OCI-LY3 (cell line): ENCODE measurements at regions not wholly inside any gene's neighbourhood (a gene's known extent, or its start where the extent isn't known, plus 50 kb on each side); places are given as distances from the start of the nearest gene placed in this dataset.

Experiments
- H2AFZ ChIP-seq: fragments of 200-600, 300-600 bp; shearing (Covaris generic); 2 replicates; pipeline ENCODE4 v1.6.0; 2014; ENCODE audit warnings: antibody characterized with exemption, low read depth, low read length
- H3K27ac ChIP-seq: fragments of 200-600, 300-600 bp; sonication (generic); 2 replicates; pipeline ENCODE4 v1.5.1; 2014; ENCODE audit warnings: mild to moderate bottlenecking, low read length, moderate library complexity, mixed read lengths
- H3K27me3 ChIP-seq: fragments of 200-600, 300-600 bp; sonication (generic); 2 replicates; pipeline ENCODE4 v1.6.1; 2014; ENCODE audit warnings: low read depth, low read length, mixed read lengths
- H3K36me3 ChIP-seq: fragments of 200-600, 300-600 bp; sonication (generic); replicated peaks from 2 replicates; pipeline ENCODE3; 2014; ENCODE audit warnings: low read depth, low read length, mixed read lengths
- H3K4me1 ChIP-seq: fragments of 300-600, 200-600 bp; sonication (generic); 2 replicates; pipeline ENCODE4 v1.6.1; 2014; ENCODE audit warnings: low read length, mixed read lengths
- H3K4me2 ChIP-seq: fragments of 200-600, 300-600 bp; sonication (generic); 2 replicates; pipeline ENCODE4 v1.6.1; 2014; ENCODE audit warnings: low read length, mixed read lengths
- H3K4me3 ChIP-seq: fragments of 300-600, 200-600 bp; sonication (generic); 2 replicates; pipeline ENCODE4 v1.5.1; 2014; ENCODE audit warnings: antibody characterized with exemption, mild to moderate bottlenecking, low read length, moderate library complexity
- H3K79me2 ChIP-seq: fragments of 300-600, 200-600 bp; shearing (Covaris generic); 2 replicates; pipeline ENCODE4 v1.6.1; 2014; ENCODE audit warnings: mild to moderate bottlenecking, low read length, mixed read lengths
- H3K9ac ChIP-seq: fragments of 300-600, 200-600 bp; shearing (Covaris generic); 2 replicates; pipeline ENCODE4 v1.6.0; 2014; ENCODE audit warnings: mild to moderate bottlenecking, low read length, moderate library complexity
- H3K9me3 ChIP-seq: fragments of 200-600, 300-600 bp; shearing (Covaris generic); 2 replicates; pipeline ENCODE4 v1.6.1; 2014; ENCODE audit warnings: low read length, mixed read lengths; ENCODE audit not compliant: insufficient read depth
- H4K20me1 ChIP-seq: fragments of 200-600, 300-600 bp; sonication (generic); 2 replicates; pipeline ENCODE4 v1.6.1; 2016; ENCODE audit warnings: low read length, mixed read lengths; ENCODE audit not compliant: insufficient read depth
- EZH2phosphoT487 ChIP-seq: fragments of 200-600 bp; shearing (Covaris generic); IDR thresholded peaks from 2 replicates; pipeline ENCODE4 v1.6.1; 2018; ENCODE audit warnings: antibody characterized with exemption, mixed run types, low read depth
- TF ChIP-seq, protein P1 (sequence below): fragments of 200-600, 300-600 bp; sonication (generic); IDR thresholded peaks from 2 replicates; pipeline ENCODE4 v1.5.1; 2014; ENCODE audit warnings: antibody characterized with exemption, low read length, low read depth

DNA sequence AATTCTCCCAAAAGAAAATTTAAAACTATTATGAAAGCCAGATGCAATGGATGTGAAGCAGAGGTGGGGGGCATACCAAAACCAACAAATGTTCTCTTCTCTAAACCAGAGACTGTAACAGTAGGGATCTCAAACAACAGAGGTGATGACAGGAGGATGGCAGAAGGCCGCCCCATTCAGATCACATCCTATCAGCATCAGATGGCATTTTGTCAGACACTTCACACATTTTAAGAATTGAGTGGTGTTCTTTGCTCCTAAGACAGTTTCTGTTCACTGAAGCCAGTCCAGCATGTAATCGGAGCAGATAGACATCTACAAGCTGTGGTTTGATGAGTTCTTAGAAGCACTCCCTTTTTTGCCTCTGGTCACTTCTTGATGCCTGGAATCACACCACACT lies 59.6 kb upstream of the SRRM4 start:
- Histone ChIP-seq H3K4me3 (no peak overlapping the region), H3K4me1 (no peaks in the 10 kb centered on the region), H3K9ac (no peak overlapping the region), H3K27ac (no peak overlapping the region), H3K4me2 (no peak overlapping the region), H3K79me2 (no peaks in the 10 kb centered on the region), H4K20me1 (no peaks in the 10 kb centered on the region), H2AFZ (no peak overlapping the region), H3K9me3 (no peaks in the 10 kb centered on the region), H3K27me3 (no peaks in the 10 kb centered on the region), H3K36me3 (no peaks in the 10 kb centered on the region)
- TF ChIP-seq EZH2phosphoT487: no peak
- TF ChIP-seq, protein P1, sequence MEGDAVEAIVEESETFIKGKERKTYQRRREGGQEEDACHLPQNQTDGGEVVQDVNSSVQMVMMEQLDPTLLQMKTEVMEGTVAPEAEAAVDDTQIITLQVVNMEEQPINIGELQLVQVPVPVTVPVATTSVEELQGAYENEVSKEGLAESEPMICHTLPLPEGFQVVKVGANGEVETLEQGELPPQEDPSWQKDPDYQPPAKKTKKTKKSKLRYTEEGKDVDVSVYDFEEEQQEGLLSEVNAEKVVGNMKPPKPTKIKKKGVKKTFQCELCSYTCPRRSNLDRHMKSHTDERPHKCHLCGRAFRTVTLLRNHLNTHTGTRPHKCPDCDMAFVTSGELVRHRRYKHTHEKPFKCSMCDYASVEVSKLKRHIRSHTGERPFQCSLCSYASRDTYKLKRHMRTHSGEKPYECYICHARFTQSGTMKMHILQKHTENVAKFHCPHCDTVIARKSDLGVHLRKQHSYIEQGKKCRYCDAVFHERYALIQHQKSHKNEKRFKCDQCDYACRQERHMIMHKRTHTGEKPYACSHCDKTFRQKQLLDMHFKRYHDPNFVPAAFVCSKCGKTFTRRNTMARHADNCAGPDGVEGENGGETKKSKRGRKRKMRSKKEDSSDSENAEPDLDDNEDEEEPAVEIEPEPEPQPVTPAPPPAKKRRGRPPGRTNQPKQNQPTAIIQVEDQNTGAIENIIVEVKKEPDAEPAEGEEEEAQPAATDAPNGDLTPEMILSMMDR: no peak

DNA sequence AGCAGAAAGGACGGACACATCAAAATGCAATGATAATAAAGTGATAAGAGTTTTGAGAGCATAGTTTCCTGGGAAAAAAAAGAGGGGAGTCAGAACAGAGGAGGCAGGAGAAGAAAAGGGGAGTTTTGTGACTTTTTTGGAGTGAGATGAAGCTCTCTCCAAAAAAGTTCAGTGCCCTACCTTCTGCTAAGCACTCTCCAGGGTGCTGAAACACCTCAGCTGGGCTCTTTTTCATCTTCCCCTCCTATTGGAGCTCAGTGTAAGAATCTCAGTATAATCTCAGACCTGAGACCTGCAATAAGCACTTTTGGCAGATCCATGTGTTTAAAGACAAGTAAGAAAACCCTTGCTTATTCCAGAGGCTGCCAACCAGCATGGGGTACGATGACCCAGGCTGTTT lies 58.9 kb upstream of the SRRM4 start:
- no peaks in the 10 kb centered on the region for H3K27me3 ChIP-seq
- H3K9ac ChIP-seq: no peak overlapping the region
- no peak overlapping the region for H3K4me3 ChIP-seq
- H3K79me2 ChIP-seq: no peaks in the 10 kb centered on the region
- H3K27ac ChIP-seq: no peak overlapping the region
- H4K20me1 ChIP-seq: no peaks in the 10 kb centered on the region
- H3K36me3 ChIP-seq: no peaks in the 10 kb centered on the region
- H3K4me2 ChIP-seq: no peak overlapping the region
- no peaks in the 10 kb centered on the region for H3K9me3 ChIP-seq
- no peak overlapping the region for H2AFZ ChIP-seq
- TF ChIP-seq, protein P1: no peak
- no peak for TF ChIP-seq EZH2phosphoT487
- H3K4me1 ChIP-seq: no peaks in the 10 kb centered on the region

DNA sequence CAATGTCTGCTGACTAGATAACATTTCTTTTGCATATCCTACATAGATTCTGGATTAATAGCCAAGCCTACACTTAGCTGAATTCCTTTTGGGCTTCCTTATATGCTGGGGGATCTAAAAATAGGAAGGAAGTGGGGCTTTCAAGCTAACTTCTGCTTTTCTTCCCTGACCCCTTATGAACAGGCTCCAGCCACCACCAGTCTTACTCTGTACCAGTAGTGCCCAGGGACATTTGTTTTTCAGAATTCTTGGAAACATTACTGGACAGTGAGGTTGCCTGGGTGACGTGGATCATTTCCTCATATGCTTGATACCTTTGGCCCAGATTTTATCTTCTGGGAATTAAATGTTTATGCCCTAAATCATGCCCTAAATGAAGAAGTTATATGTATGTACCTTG lies 55.9 kb upstream of the SRRM4 start:
- Histone ChIP-seq H3K9ac (no peak overlapping the region), H4K20me1 (no peaks in the 10 kb centered on the region), H3K4me1 (no peaks in the 10 kb centered on the region), H3K27me3 (no peaks in the 10 kb centered on the region), H2AFZ (no peak overlapping the region), H3K4me3 (no peak overlapping the region), H3K9me3 (no peaks in the 10 kb centered on the region), H3K36me3 (no peaks in the 10 kb centered on the region), H3K79me2 (no peaks in the 10 kb centered on the region), H3K4me2 (no peak overlapping the region), H3K27ac (no peak overlapping the region)
- TF ChIP-seq, protein P1: no peak
- TF ChIP-seq EZH2phosphoT487: no peak

DNA sequence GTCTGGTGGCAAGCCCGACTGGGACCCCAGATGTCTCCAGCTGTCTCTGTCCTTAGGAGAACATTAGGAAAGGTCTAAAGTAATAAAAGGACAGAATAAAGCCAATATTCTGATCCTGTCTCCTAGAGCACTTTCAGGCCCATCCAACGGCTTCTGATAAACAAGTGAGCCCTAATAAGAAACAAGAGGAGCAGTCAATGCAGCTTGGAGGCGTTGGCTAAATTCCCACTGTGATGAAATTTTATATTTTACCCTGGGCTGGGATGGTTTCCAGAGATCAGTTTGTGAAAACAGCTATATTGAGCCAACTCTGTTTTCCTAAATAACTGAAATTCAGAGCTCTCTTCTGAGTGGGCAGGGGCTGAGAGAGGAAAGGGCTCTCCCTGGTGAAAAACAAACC lies 55.5 kb upstream of the SRRM4 start:
- no peaks in the 10 kb centered on the region for H3K4me1 ChIP-seq
- no peaks in the 10 kb centered on the region for H3K79me2 ChIP-seq
- H3K27me3 ChIP-seq: no peaks in the 10 kb centered on the region
- no peak overlapping the region for H3K4me3 ChIP-seq
- no peaks in the 10 kb centered on the region for H3K36me3 ChIP-seq
- no peak overlapping the region for H2AFZ ChIP-seq
- H3K27ac ChIP-seq: no peak overlapping the region
- no peak overlapping the region for H3K9ac ChIP-seq
- TF ChIP-seq EZH2phosphoT487: no peak
- TF ChIP-seq, protein P1: no peak
- no peaks in the 10 kb centered on the region for H4K20me1 ChIP-seq
- H3K4me2 ChIP-seq: no peak overlapping the region
- no peaks in the 10 kb centered on the region for H3K9me3 ChIP-seq
